ENCODE measurements at regions not wholly inside any gene's neighbourhood (a gene's known extent, or its start where the extent isn't known, plus 50 kb on each side); places are given as distances from the start of the nearest gene placed in this dataset.

DNA sequence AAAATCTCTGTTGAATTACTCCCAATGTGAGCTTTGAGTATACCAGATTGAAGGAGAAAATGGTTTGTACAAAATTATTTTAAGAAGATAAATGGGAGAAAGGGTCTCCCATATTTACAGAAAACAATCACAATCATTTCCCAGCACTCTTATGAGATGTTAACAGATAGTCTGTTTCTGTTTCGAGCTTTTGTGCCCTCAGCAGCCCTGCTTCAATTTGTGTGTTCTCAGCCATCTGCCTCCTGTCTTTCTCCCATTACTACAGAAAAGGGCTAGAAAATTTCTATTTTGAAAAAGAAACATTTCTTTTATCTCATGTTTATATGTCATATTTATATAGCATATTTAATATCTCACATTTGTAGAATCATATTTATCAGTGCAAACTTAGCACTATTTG lies 498.4 kb downstream of the TTLL7 start:
- Mint-ChIP-seq H3K36me3 (no peaks in the 10 kb centered on the region), H3K27me3 (no peaks in the 10 kb centered on the region), H3K9me3 (peaks cover 4 to 16% (median 15%) of the 10 kb centered on the region in 3 donors), H3K27ac (no peak overlapping the region), H3K4me1 (peaks cover 20 to 23% (median 21%) of the 10 kb centered on the region in 3 donors), H3K4me3 (no peak overlapping the region)
- Histone ChIP-seq H3K4me3 (ENCODE audit: control insufficient read depth in 1 of 2, extremely low read depth in 1 of 2, low read length in 1 of 2) (no peak overlapping the region), H3K27me3 (replicated peaks in 1 of 2; ENCODE audit: control insufficient read depth in 2 of 2, extremely low read depth in 1 of 2, insufficient read depth in 2 of 2, low read length in 1 of 2) (no peaks in the 10 kb centered on the region), H3K36me3 (ENCODE audit: control insufficient read depth in 2 of 2, extremely low read depth in 1 of 2, insufficient read depth in 1 of 2, low read length in 1 of 2) (no peaks in the 10 kb centered on the region), H3K4me1 (ENCODE audit: control insufficient read depth in 1 of 2, extremely low read depth in 1 of 2, insufficient read depth in 2 of 2, low read length in 2 of 2) (no peaks in the 10 kb centered on the region), H3K27ac (ENCODE audit: low read length) (no peak overlapping the region), H3K9me3 (no peaks in the 10 kb centered on the region)
- CTCF ChIA-PET, result no interaction called here
- ATAC-seq (replicated peaks in 1 of 4) (no peak), DNase-seq (no peak)
- WGBS (ENCODE audit: insufficient coverage), result no CpG with 5 or more reads among the region's 1 CpG
- POLR2A ChIA-PET, result no interaction called here

DNA sequence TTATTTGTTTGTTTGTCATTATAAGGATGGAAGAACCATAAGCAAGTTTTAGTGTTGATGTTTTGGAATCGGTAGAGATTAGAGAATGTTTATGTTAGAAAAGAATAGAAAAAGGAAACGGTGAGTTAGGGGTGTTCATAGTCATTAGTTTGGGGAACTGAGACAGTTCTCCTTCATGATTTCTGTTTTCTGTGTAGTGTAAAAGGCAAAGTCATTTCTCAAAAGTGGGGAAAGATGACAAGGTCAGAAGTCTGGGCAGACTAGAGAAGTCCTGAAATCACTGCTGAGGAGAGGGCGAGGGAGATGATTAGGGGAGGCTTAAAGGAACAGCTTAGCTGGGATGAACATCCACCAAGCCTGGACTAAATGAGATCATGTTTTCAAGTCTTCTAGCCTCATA lies 498.9 kb downstream of the TTLL7 start:
- no peak for DNase-seq
- peaks cover 2 to 17% (median 11%) of the 10 kb centered on the region in 3 donors for H3K9me3 Mint-ChIP-seq
- Histone ChIP-seq H3K36me3 (ENCODE audit: control insufficient read depth in 2 of 2, extremely low read depth in 1 of 2, insufficient read depth in 1 of 2, low read length in 1 of 2) (no peaks in the 10 kb centered on the region), H3K4me1 (ENCODE audit: control insufficient read depth in 1 of 2, extremely low read depth in 1 of 2, insufficient read depth in 2 of 2, low read length in 2 of 2) (no peaks in the 10 kb centered on the region), H3K9me3 (no peaks in the 10 kb centered on the region), H3K27ac (ENCODE audit: low read length) (no peak overlapping the region), H3K4me3 (ENCODE audit: control insufficient read depth in 1 of 2, extremely low read depth in 1 of 2, low read length in 1 of 2) (no peak overlapping the region), H3K27me3 (replicated peaks in 1 of 2; ENCODE audit: control insufficient read depth in 2 of 2, extremely low read depth in 1 of 2, insufficient read depth in 2 of 2, low read length in 1 of 2) (no peaks in the 10 kb centered on the region)
- H3K4me1 Mint-ChIP-seq, result peaks cover 18 to 21% (median 20%) of the 10 kb centered on the region in 3 donors
- no peak for ATAC-seq (replicated peaks in 1 of 4)
- no peaks in the 10 kb centered on the region for H3K36me3 Mint-ChIP-seq
- no peaks in the 10 kb centered on the region for H3K27me3 Mint-ChIP-seq
- WGBS (ENCODE audit: insufficient coverage), result 79% methylated on average over 3 of the region's 3 CpGs
- H3K4me3 Mint-ChIP-seq, result no peak overlapping the region
- no peak overlapping the region for H3K27ac Mint-ChIP-seq
- CTCF ChIA-PET, result no interaction called here
- POLR2A ChIA-PET, result no interaction called here

DNA sequence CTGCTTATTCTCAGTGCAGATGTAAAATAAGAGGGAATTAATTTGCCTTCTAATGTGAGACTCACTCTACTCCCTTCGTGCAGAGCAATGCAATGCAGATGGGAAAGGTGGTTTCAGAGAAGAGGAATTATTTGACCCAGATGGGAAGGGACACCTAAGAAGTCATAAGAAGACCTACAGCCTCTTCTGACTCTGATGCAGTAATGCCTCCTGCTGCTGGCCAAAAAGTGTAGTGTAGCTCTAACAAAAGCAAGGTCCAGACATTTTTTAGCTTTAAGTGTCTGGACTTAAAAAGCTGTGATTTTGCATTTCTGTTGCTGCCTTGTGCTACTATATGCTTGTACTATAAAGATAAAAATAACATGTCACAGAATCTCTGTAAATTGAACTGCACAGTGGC lies 501.4 kb downstream of the TTLL7 start:
- CTCF ChIA-PET, result no interaction called here
- POLR2A ChIA-PET, result no interaction called here
- no peaks in the 10 kb centered on the region for H3K4me1 ChIP-seq (ENCODE audit: control insufficient read depth in 1 of 2, extremely low read depth in 1 of 2, insufficient read depth in 2 of 2, low read length in 2 of 2)

DNA sequence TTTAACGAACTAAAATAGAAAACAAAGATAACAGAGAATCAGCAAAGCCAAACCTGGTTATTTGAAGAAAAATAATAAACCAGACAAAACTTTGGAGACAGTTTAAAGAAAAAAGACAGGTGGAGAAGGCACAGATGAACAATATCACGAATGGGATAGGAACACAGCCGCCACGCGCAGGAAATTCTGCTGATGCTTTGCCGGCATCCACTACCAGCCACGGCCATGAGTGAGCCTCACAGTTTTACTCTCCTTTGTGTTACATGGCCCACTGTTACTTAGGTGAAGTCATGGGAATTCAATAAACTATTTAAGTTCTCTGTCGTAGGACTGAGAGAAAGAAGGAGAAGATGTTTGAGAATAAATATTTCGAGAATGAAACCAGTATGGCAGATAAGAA lies 503.4 kb downstream of the TTLL7 start:
- no peaks in the 10 kb centered on the region for H3K9me3 ChIP-seq
- H3K27ac ChIP-seq (ENCODE audit: low read length), result no peak overlapping the region
- Mint-ChIP-seq H3K27me3 (no peaks in the 10 kb centered on the region), H3K36me3 (no peaks in the 10 kb centered on the region), H3K4me3 (no peak overlapping the region), H3K9me3 (peaks cover 0 to 8% (median 8%) of the 10 kb centered on the region in 3 donors), H3K4me1 (peaks cover 3 to 28% (median 7%) of the 10 kb centered on the region in 3 donors), H3K27ac (no peak overlapping the region)
- ChIA-PET CTCF (no interaction called here), POLR2A (no interaction called here)
- H3K4me3 ChIP-seq (ENCODE audit: control insufficient read depth in 1 of 2, extremely low read depth in 1 of 2, low read length in 1 of 2), result no peak overlapping the region
- H3K36me3 ChIP-seq (ENCODE audit: control insufficient read depth in 2 of 2, extremely low read depth in 1 of 2, insufficient read depth in 1 of 2, low read length in 1 of 2), result no peaks in the 10 kb centered on the region
- ATAC-seq (replicated peaks in 1 of 4) (no peak), DNase-seq (no peak)
- H3K27me3 ChIP-seq (replicated peaks in 1 of 2; ENCODE audit: control insufficient read depth in 2 of 2, extremely low read depth in 1 of 2, insufficient read depth in 2 of 2, low read length in 1 of 2), result no peaks in the 10 kb centered on the region
- 80% methylated on average over 1 of the region's 9 CpGs for WGBS (ENCODE audit: insufficient coverage)
- no peaks in the 10 kb centered on the region for H3K4me1 ChIP-seq (ENCODE audit: control insufficient read depth in 1 of 2, extremely low read depth in 1 of 2, insufficient read depth in 2 of 2, low read length in 2 of 2)

More for the DNA sequence above, 501.4 kb downstream of the TTLL7 start:
- Histone ChIP-seq H3K9me3 (no peaks in the 10 kb centered on the region), H3K27ac (ENCODE audit: low read length) (no peak overlapping the region), H3K36me3 (ENCODE audit: control insufficient read depth in 2 of 2, extremely low read depth in 1 of 2, insufficient read depth in 1 of 2, low read length in 1 of 2) (no peaks in the 10 kb centered on the region), H3K27me3 (replicated peaks in 1 of 2; ENCODE audit: control insufficient read depth in 2 of 2, extremely low read depth in 1 of 2, insufficient read depth in 2 of 2, low read length in 1 of 2) (no peaks in the 10 kb centered on the region), H3K4me3 (ENCODE audit: control insufficient read depth in 1 of 2, extremely low read depth in 1 of 2, low read length in 1 of 2) (no peak overlapping the region)
- peaks cover 0 to 9% (median 8%) of the 10 kb centered on the region in 3 donors for H3K9me3 Mint-ChIP-seq
- WGBS (ENCODE audit: insufficient coverage), result no CpG with 5 or more reads among the region's 1 CpG
- ATAC-seq (replicated peaks in 1 of 4) (no peak), DNase-seq (no peak)
- no peaks in the 10 kb centered on the region for H3K27me3 Mint-ChIP-seq
- H3K4me3 Mint-ChIP-seq, result no peak overlapping the region
- no peaks in the 10 kb centered on the region for H3K36me3 Mint-ChIP-seq
- peaks cover 19 to 33% (median 21%) of the 10 kb centered on the region in 3 donors for H3K4me1 Mint-ChIP-seq
- H3K27ac Mint-ChIP-seq, result no peak overlapping the region

DNA sequence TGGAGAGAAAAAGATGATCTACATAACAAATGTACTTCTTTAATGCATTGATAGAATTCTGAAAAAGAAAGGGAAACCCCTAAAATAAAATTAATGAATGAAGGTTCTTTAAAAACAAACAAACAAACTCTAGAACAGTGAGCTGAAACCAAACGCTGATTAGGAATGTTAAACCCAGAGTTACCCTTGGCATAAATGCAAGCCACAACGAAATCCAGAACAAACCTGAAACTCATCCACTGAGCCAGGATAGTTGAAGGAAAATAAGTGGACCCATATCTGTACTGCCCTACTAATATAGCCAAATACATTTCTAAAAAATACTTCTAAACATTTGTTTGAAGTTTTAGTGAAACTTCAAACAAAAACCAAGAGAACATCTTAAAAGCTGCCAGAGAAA lies 505.3 kb downstream of the TTLL7 start:
- DNase-seq (no peak), ATAC-seq (replicated peaks in 1 of 4) (no peak)
- H3K27me3 Mint-ChIP-seq, result no peaks in the 10 kb centered on the region
- Histone ChIP-seq H3K9me3 (no peaks in the 10 kb centered on the region), H3K4me1 (ENCODE audit: control insufficient read depth in 1 of 2, extremely low read depth in 1 of 2, insufficient read depth in 2 of 2, low read length in 2 of 2) (peaks cover 0 to 2% of the 10 kb centered on the region in 2 experiments), H3K27me3 (replicated peaks in 1 of 2; ENCODE audit: control insufficient read depth in 2 of 2, extremely low read depth in 1 of 2, insufficient read depth in 2 of 2, low read length in 1 of 2) (no peaks in the 10 kb centered on the region), H3K4me3 (ENCODE audit: control insufficient read depth in 1 of 2, extremely low read depth in 1 of 2, low read length in 1 of 2) (no peak overlapping the region), H3K27ac (ENCODE audit: low read length) (no peak overlapping the region), H3K36me3 (ENCODE audit: control insufficient read depth in 2 of 2, extremely low read depth in 1 of 2, insufficient read depth in 1 of 2, low read length in 1 of 2) (no peaks in the 10 kb centered on the region)
- H3K4me1 Mint-ChIP-seq, result peaks cover 0 to 19% (median 3%) of the 10 kb centered on the region in 3 donors
- H3K27ac Mint-ChIP-seq, result no peak overlapping the region
- ChIA-PET POLR2A (interaction anchor here in 1 of 2 donors (0.6 kb wide), 1 partner anchor 943 kb away, joined by 3 read pairs; no protein-coding TSS in a partner anchor), CTCF (no interaction called here)
- no CpG with 5 or more reads among the region's 2 CpGs for WGBS (ENCODE audit: insufficient coverage)
- no peaks in the 10 kb centered on the region for H3K36me3 Mint-ChIP-seq
- H3K4me3 Mint-ChIP-seq, result no peak overlapping the region
- H3K9me3 Mint-ChIP-seq, result peaks cover 0 to 8% (median 8%) of the 10 kb centered on the region in 3 donors

DNA sequence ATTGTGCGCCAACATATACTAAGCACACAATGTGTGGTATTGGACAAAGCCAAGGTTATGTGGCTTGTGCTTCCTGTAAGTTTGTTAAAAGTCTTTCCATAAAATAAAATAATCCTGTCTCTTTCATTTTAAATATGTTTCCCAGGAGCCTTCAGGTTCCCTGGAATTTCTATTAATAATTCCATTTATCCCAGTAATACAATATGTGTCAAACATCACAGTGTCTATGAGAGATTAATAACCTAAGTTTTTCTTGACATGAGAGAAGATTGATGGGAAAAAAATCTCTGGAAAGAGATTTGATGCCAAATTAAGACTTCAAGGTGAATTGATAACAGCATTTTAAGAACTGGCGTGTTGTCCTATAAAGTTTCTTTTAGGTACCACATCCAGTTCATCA lies 507.0 kb downstream of the TTLL7 start:
- Histone ChIP-seq H3K36me3 (ENCODE audit: control insufficient read depth in 2 of 2, extremely low read depth in 1 of 2, insufficient read depth in 1 of 2, low read length in 1 of 2) (no peaks in the 10 kb centered on the region), H3K9me3 (no peaks in the 10 kb centered on the region), H3K27ac (ENCODE audit: low read length) (no peak overlapping the region), H3K4me1 (ENCODE audit: control insufficient read depth in 1 of 2, extremely low read depth in 1 of 2, insufficient read depth in 2 of 2, low read length in 2 of 2) (peaks cover 0 to 2% of the 10 kb centered on the region in 2 experiments), H3K4me3 (ENCODE audit: control insufficient read depth in 1 of 2, extremely low read depth in 1 of 2, low read length in 1 of 2) (no peak overlapping the region), H3K27me3 (replicated peaks in 1 of 2; ENCODE audit: control insufficient read depth in 2 of 2, extremely low read depth in 1 of 2, insufficient read depth in 2 of 2, low read length in 1 of 2) (no peaks in the 10 kb centered on the region)
- DNase-seq (no peak), ATAC-seq (replicated peaks in 1 of 4) (no peak)
- ChIA-PET CTCF (no interaction called here), POLR2A (no interaction called here)
- Mint-ChIP-seq H3K4me3 (no peak overlapping the region), H3K4me1 (peaks cover 8 to 33% (median 16%) of the 10 kb centered on the region in 3 donors), H3K27me3 (no peaks in the 10 kb centered on the region), H3K9me3 (peaks cover 0 to 8% (median 8%) of the 10 kb centered on the region in 3 donors), H3K36me3 (no peaks in the 10 kb centered on the region), H3K27ac (no peak overlapping the region)
- 100% methylated on average over 1 of the region's 2 CpGs for WGBS (ENCODE audit: insufficient coverage)

DNA sequence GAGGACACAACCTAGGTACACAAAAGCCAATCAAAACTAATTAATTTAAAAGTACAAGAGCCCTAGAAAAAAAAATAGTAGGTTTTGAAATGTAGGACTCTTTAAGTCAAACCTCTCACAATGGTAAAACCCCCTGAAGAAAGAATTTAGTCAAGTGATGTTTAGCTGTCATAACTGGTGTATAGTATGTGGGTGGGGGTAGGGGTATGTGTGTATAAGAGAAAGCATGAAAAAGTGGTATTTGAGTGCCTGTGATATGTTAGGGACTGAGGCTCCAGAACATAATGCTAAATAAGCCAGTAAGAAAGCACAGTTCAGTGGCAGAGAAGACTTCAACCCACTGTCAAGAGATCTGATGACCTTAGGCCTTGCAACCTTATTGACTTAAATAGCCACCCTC lies 507.9 kb downstream of the TTLL7 start:
- Mint-ChIP-seq H3K4me1 (peaks cover 10 to 42% (median 22%) of the 10 kb centered on the region in 3 donors), H3K9me3 (peaks cover 0 to 6% (median 6%) of the 10 kb centered on the region in 3 donors), H3K27me3 (no peaks in the 10 kb centered on the region), H3K27ac (no peak overlapping the region), H3K36me3 (no peaks in the 10 kb centered on the region), H3K4me3 (no peak overlapping the region)
- Histone ChIP-seq H3K4me1 (ENCODE audit: control insufficient read depth in 1 of 2, extremely low read depth in 1 of 2, insufficient read depth in 2 of 2, low read length in 2 of 2) (peaks cover 0 to 2% of the 10 kb centered on the region in 2 experiments), H3K36me3 (ENCODE audit: control insufficient read depth in 2 of 2, extremely low read depth in 1 of 2, insufficient read depth in 1 of 2, low read length in 1 of 2) (no peaks in the 10 kb centered on the region), H3K4me3 (ENCODE audit: control insufficient read depth in 1 of 2, extremely low read depth in 1 of 2, low read length in 1 of 2) (no peak overlapping the region), H3K27me3 (replicated peaks in 1 of 2; ENCODE audit: control insufficient read depth in 2 of 2, extremely low read depth in 1 of 2, insufficient read depth in 2 of 2, low read length in 1 of 2) (no peaks in the 10 kb centered on the region), H3K27ac (ENCODE audit: low read length) (no peak overlapping the region), H3K9me3 (no peaks in the 10 kb centered on the region)
- CTCF ChIA-PET, result no interaction called here
- ATAC-seq (replicated peaks in 1 of 4) (no peak), DNase-seq (no peak)
- POLR2A ChIA-PET, result no interaction called here

Measured in T-cell (primary cell).